ENCODE measurements at regions not wholly inside any gene's neighbourhood (a gene's known extent, or its start where the extent isn't known, plus 50 kb on each side); places are given as distances from the start of the nearest gene placed in this dataset.

DNA sequence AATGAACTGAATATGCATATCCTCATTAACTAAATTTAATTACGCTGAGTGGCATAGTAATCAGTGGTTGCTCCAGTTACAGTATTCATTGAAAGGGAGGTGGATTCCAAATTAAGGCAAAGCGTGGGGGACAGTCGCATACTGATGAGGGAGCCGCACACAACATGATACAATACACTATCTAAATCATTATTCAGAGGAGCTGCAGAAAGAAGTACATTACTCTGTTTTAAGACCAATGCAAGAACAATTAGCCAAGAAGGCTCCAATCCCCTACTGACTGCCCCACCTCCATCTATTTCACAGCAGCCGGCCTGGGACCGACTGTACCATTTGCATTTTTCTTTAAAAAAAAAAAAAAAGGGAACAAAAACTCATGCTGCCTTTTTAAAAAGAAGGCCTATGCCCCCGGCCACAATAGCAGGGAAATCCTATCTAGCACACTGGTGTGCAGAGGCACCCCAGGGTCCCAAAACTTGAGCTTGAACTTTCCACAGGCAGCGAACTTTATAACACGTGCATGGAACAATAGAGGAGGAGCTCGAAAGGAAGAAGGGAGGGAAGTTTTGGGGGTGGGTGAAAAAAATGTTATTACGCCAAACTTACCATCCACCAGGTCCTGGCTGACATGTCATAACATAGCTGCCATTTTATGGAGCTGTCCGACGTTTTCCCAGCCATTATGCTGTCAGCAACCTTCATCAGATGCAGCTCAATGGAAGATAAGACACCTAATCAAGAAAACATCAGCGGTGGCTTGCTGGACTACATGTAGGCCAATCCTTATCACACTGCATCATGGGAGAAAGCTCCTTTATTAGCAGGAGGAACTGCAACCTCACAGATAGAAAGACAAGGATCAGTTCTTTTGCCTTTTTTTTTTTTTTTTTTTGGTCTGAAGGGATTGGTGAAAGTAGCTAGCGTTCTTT is 161.6 kb downstream of the ZDHHC21 start:
- CTCF ChIA-PET, result interaction anchor here (0.7 to 1.6 kb wide), 7 partner anchors 8 to 121 kb away, joined by 3 to 7 read pairs (median 4); no protein-coding TSS in a partner anchor
- H3K79me2 ChIP-seq (ENCODE audit: insufficient read depth), result no peaks in the 10 kb centered on the region

DNA sequence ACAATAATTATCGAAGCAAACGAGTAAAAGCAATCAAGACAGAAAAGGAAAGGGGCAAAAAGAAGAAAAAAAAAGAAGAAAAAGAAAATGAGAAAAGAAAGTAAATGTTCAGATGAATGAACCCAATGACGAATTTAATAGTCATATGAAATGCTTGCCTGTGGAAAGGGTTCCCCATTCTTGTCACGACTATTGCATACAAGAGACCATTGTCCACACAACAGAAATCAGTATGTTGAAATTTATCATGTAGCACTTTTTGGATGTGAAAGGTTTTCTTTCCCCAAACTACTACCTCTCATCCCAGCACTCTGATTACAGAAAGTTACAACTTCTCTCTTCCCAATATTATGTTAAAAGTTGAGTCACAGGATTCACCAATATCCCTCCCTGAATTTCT is 162.4 kb downstream of the ZDHHC21 start:
- no peak for DNase-seq
- no peak overlapping the region for H2AFZ ChIP-seq (ENCODE audit: low read depth)
- TF ChIP-seq GABPA (IDR thresholded peaks at IDR 0.05; ENCODE audit: low read depth), result no peak
- no peaks in the 10 kb centered on the region for H4K20me1 ChIP-seq (ENCODE audit: insufficient read depth)
- ChIA-PET CTCF (interaction anchor here (1.4 kb wide), 1 partner anchor 91 kb away, joined by 4 read pairs; no protein-coding TSS in a partner anchor), POLR2A (no interaction called here)
- no peak overlapping the region for H3K4me3 ChIP-seq (ENCODE audit: low read depth in 2 of 2, low read length in 1 of 2)
- H3K9ac ChIP-seq, result no peak overlapping the region
- no peaks in the 10 kb centered on the region; the same call in 1 of the 2 replicates for H3K9me2 ChIP-seq
- no peaks in the 10 kb centered on the region for H3K36me3 ChIP-seq (replicated peaks in 1 of 2; ENCODE audit: control insufficient read depth in 1 of 2, insufficient read depth in 2 of 2, low read length in 1 of 2)
- H3K79me2 ChIP-seq (ENCODE audit: insufficient read depth), result no peaks in the 10 kb centered on the region
- 75% methylated on average over 4 of the region's 4 CpGs for WGBS (ENCODE audit: low lambda C conversion rate)
- H3K9me3 ChIP-seq, result no peaks in the 10 kb centered on the region
- H3K4me1 ChIP-seq (ENCODE audit: control insufficient read depth in 1 of 2, insufficient read depth in 2 of 2, low read depth in 1 of 2, low read length in 1 of 2), result peaks cover 0 to 20% of the 10 kb centered on the region in 2 experiments; a peak in 2 of 4 replicates
- no peaks in the 10 kb centered on the region for H3F3A ChIP-seq (replicated peaks; ENCODE audit: insufficient read depth)
- no peak overlapping the region for H3K27ac ChIP-seq (ENCODE audit: low read depth in 2 of 2, low read length in 1 of 2)
- no peak overlapping the region for H3K4me2 ChIP-seq
- no peaks in the 10 kb centered on the region for H3K27me3 ChIP-seq (ENCODE audit: insufficient read depth)

More for the DNA sequence above, 161.6 kb downstream of the ZDHHC21 start:
- peaks cover 0 to 20% of the 10 kb centered on the region in 2 experiments; a peak in 2 of 4 replicates for H3K4me1 ChIP-seq (ENCODE audit: control insufficient read depth in 1 of 2, insufficient read depth in 2 of 2, low read depth in 1 of 2, low read length in 1 of 2)
- no peak overlapping the region for H3K4me3 ChIP-seq (ENCODE audit: low read depth in 2 of 2, low read length in 1 of 2)
- no peak overlapping the region for H3K27ac ChIP-seq (ENCODE audit: low read depth in 2 of 2, low read length in 1 of 2)
- H3K9me2 ChIP-seq, result no peaks in the 10 kb centered on the region; the same call in 1 of the 2 replicates
- H3K27me3 ChIP-seq (ENCODE audit: insufficient read depth), result no peaks in the 10 kb centered on the region
- POLR2A ChIA-PET, result no interaction called here
- H3K36me3 ChIP-seq (replicated peaks in 1 of 2; ENCODE audit: control insufficient read depth in 1 of 2, insufficient read depth in 2 of 2, low read length in 1 of 2), result no peaks in the 10 kb centered on the region
- no peaks in the 10 kb centered on the region for H3F3A ChIP-seq (replicated peaks; ENCODE audit: insufficient read depth)
- H4K20me1 ChIP-seq (ENCODE audit: insufficient read depth), result no peaks in the 10 kb centered on the region
- TF ChIP-seq CHD2 (IDR thresholded peaks at IDR 0.05; ENCODE audit: low read length, partially characterized antibody) (no peak), FOXJ3 (CRISPR knock-in tag; IDR thresholded peaks at IDR 0.05) (no peak), GATA2 (CRISPR knock-in tag; IDR thresholded peaks at IDR 0.05) (peak; percentile 59)
- DNase-seq, result no peak
- no peak overlapping the region for H3K4me2 ChIP-seq
- 74% methylated on average over 15 of the region's 15 CpGs for WGBS (ENCODE audit: low lambda C conversion rate)
- no peak overlapping the region for H2AFZ ChIP-seq (ENCODE audit: low read depth)
- H3K9me3 ChIP-seq, result no peaks in the 10 kb centered on the region
- H3K9ac ChIP-seq, result no peak overlapping the region

DNA sequence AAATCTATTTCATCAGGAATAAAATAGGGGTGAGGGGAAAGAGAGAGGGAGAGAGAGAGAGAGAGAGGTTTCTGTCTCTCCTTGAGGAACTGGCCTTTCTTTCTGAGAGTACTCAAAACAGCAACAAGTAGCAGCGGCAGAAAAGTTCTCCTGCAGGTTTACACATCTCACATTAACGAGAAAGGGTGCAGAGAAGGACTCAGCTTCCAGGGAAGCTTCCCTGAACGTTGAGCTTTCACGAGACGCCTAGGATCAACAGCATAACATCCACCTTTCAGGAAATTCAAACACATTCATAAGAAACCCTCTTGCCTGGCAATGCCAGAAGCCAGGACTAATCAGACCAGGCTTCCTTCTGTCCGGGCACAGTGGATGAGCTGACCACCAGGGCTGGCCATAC is 162.9 kb downstream of the ZDHHC21 start:
- H3K9ac ChIP-seq, result no peak overlapping the region
- CTCF ChIA-PET, result interaction anchor here (1.4 kb wide), 1 partner anchor 91 kb away, joined by 4 read pairs; no protein-coding TSS in a partner anchor
- H3K36me3 ChIP-seq (replicated peaks in 1 of 2; ENCODE audit: control insufficient read depth in 1 of 2, insufficient read depth in 2 of 2, low read length in 1 of 2), result no peaks in the 10 kb centered on the region
- H3K4me2 ChIP-seq, result no peak overlapping the region
- DNase-seq, result no peak
- H3F3A ChIP-seq (replicated peaks; ENCODE audit: insufficient read depth), result no peaks in the 10 kb centered on the region
- no peak overlapping the region for H3K27ac ChIP-seq (ENCODE audit: low read depth in 2 of 2, low read length in 1 of 2)
- POLR2A ChIA-PET, result no interaction called here
- peaks cover 0 to 20% of the 10 kb centered on the region in 2 experiments; a peak in 2 of 4 replicates for H3K4me1 ChIP-seq (ENCODE audit: control insufficient read depth in 1 of 2, insufficient read depth in 2 of 2, low read depth in 1 of 2, low read length in 1 of 2)
- WGBS (ENCODE audit: low lambda C conversion rate), result 65% methylated on average over 6 of the region's 6 CpGs
- no peaks in the 10 kb centered on the region for H3K9me3 ChIP-seq
- H2AFZ ChIP-seq (ENCODE audit: low read depth), result no peak overlapping the region
- H3K27me3 ChIP-seq (ENCODE audit: insufficient read depth), result no peaks in the 10 kb centered on the region
- H3K79me2 ChIP-seq (ENCODE audit: insufficient read depth), result no peaks in the 10 kb centered on the region
- no peaks in the 10 kb centered on the region for H4K20me1 ChIP-seq (ENCODE audit: insufficient read depth)
- no peaks in the 10 kb centered on the region; the same call in 1 of the 2 replicates for H3K9me2 ChIP-seq
- TF ChIP-seq RFX5 (IDR thresholded peaks at IDR 0.05; ENCODE audit: low read length), result no peak
- TF ChIP-seq TAF1 (IDR thresholded peaks at IDR 0.05; ENCODE audit: borderline replicate concordance, low read depth, low read length), result no peak
- TF ChIP-seq GABPA (IDR thresholded peaks at IDR 0.05; ENCODE audit: low read depth), result no peak
- TF ChIP-seq, protein P1, sequence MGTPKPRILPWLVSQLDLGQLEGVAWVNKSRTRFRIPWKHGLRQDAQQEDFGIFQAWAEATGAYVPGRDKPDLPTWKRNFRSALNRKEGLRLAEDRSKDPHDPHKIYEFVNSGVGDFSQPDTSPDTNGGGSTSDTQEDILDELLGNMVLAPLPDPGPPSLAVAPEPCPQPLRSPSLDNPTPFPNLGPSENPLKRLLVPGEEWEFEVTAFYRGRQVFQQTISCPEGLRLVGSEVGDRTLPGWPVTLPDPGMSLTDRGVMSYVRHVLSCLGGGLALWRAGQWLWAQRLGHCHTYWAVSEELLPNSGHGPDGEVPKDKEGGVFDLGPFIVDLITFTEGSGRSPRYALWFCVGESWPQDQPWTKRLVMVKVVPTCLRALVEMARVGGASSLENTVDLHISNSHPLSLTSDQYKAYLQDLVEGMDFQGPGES (IDR thresholded peaks at IDR 0.05; ENCODE audit: low read depth, low read length), result no peak
- no peak for TF ChIP-seq JUND (IDR thresholded peaks at IDR 0.05)
- no peak for TF ChIP-seq YY1 (IDR thresholded peaks at IDR 0.05; ENCODE audit: low read depth)
- TF ChIP-seq RXRA (IDR thresholded peaks at IDR 0.05; ENCODE audit: borderline replicate concordance, low read depth), result no peak
- H3K4me3 ChIP-seq (ENCODE audit: low read depth in 2 of 2, low read length in 1 of 2), result no peak overlapping the region
